ENCODE measurements at regions not wholly inside any gene's neighbourhood (a gene's known extent, or its start where the extent isn't known, plus 50 kb on each side); places are given as distances from the start of the nearest gene placed in this dataset.
"Not testable (repeated sequence)": the region's sequence is repeated elsewhere in the genome, so short reads cannot be mapped to it uniquely, and the experiment has no call there.

DNA sequence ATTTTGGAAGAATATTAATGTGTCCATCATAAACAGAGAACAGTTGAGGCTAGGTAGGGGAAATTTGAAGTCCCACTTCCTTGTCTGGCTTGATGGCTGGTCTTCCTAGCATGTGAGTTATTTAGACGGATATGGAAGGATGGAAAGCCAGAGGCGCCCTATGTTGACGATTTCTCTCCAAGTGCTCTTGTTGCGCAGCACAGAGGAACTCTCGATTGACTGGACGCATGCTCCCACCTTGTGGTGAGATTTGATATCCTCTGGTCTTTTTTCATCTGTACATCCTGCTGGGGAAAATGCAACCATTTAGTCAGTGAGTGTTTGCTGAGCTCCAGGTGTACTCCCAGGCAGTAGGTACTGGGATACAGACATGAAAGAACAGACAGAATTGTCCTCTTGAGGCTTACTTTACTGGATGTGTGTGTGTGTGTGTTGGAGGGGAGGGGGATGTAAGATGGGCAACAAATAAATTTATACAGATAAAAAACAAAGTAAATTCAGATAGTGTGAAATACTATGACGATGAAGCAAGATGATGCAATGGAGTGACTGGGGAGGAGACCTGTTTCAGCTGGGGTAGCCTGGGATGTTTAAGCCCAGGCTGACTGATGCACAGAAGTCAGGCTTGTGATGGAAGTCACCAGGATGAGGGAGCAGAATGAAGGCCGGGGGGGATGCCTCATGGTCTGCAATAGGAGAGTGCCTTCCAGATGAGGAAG, 137.2 kb downstream of the TRIM43 start:
- DNase-seq, result peak; percentile 21

- DNase-seq, result no peak
Observed at GRCh38 chr2:95729597-95729955, 137.8 kb downstream of the TRIM43 start.

- no peak for DNase-seq
Observed at GRCh38 chr2:95730813-95731212, 139.0 kb downstream of the TRIM43 start.

GRCh38 chr2:95734976-95735890, 143.4 kb downstream of the TRIM43 start:
- DNase-seq, result no peak

DNA sequence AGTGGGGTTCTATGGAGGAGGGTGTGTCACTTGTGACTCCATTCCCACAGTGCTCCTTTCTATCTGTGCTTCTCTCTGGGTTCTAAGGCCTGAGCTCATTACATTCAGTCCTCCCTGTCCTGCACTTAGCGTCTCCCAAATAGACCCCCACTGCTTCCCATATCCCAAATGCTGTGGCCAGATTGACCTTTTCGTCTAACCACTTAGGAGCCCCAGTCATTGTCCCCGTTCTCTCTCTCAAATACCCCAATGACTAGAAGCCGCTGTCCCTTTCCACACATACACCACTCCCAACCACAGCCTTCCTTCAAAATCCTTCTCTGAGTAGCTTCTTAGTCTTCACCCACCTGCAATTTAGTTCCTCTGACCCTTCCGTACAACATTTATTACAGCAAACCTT, 146.5 kb downstream of the TRIM43 start:
- DNase-seq, result no peak

DNA sequence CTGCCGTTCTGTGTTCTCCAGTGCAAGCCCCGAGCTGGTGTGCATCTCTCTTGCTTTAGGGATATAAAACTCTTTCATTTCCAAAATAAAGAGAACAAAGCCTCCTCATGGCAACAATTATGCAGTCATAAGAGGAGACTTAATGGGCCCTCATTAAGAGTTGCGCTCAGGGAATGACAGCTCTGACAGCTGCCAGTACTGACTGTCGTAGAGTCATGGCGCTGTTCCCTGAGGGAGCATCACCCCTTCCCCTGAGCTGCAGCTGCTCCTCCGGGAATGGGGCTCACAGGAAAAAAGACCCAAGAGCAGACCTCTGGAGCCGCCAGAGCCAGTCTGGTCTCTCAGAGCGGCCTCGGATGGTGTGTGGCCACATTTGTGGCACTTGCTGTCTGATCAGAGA, 160.3 kb downstream of the TRIM43 start:
- not testable (repeated sequence) for DNase-seq

DNA sequence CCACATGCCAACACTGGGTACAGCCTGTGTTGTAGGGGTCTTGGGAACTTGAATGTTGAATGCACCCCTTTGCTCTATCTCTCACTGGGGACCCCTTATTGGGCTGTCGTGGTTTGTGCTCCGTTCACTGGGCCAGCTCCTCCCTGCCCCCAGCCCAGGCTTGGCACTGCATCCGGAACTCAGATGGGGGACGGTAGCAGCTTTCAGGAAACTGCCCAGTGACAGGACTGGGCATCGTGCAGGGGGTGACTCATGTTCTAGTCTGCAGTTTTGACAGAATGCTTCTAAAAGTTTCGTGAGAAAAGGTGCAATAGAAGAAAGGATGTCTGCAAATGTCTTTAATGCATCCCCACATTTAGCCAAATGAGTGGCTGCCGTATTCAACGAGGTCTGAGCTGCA, 162.0 kb downstream of the TRIM43 start:
- DNase-seq, result not testable (repeated sequence)

DNA sequence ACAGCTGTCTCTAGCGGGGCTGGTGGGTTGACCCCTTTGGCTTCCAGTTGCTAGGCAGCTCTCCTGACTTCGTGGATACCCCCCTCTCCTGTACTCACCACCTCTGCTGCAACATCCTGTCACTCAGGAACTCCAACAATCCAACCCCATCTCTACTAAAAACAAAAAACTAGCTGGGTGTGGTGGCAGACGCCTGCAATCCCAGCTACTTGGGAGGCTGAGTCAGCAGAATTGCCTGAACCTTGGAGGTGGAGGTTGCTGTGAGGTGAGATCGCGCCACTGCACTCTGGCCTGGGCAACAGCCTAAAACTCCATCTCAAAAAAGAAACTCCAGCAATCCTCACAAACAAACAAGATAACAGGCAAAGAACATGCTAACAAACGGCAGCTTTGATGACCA, 162.4 kb downstream of the TRIM43 start:
- not testable (repeated sequence) for DNase-seq

- not testable (repeated sequence) for DNase-seq
Observed at GRCh38 chr2:95754819-95755563, 163.2 kb downstream of the TRIM43 start.

GRCh38 chr2:95755956-95756669, 164.3 kb downstream of the TRIM43 start:
- not testable (repeated sequence) for DNase-seq

- no peak for DNase-seq
Observed at GRCh38 chr2:95757988-95758387, 166.2 kb downstream of the TRIM43 start.

GRCh38 chr2:95759481-95760246, 167.9 kb downstream of the TRIM43 start:
- no peak for DNase-seq

GRCh38 chr2:95760806-95761525, 169.2 kb downstream of the TRIM43 start:
- DNase-seq, result no peak

DNA sequence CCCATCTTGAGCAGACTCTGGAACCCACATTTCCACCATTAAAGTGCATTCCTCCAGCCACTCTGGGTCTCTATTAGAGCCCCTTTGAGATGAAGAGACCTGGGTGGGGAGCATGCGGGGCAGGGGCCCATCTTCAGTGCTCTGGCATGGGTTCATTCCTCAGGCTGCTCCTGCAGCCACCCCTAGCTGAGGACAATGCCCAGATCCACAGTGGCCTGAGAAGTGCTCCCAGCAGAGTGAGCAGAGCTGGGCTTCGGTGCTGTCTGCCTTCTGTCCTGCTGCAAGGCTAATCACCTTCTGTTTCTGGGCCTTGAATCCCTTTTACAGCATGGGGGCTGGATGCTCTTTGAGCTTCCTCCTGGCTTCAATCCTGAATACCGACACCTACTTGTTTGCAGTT, 169.8 kb downstream of the TRIM43 start:
- DNase-seq, result no peak

- not testable (repeated sequence) for DNase-seq
Observed at GRCh38 chr2:95762023-95763021, 170.5 kb downstream of the TRIM43 start.

- not testable (repeated sequence) for DNase-seq
Observed at GRCh38 chr2:95763074-95763473, 171.3 kb downstream of the TRIM43 start.

DNA sequence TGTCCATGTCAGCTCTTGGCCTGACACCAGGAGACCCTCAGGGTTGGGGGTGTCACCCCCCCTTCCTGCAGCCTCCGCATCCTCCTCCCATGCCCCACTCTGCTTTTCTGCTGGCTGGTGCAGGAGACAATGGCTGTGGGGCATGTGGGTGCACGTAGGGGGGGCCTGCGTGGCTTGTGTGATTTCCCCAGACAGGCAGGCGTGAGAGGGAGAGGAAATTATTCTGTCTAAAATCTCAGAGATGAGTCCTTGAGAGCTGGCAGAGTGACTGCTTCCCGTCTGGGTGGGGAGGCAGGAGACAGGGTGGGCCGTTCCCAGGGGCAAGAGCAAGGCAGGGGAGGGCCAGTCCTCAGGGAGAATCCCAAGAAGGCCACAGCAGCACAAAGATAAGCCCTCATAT, 173.2 kb downstream of the TRIM43 start:
- not testable (repeated sequence) for DNase-seq

GRCh38 chr2:95765925-95766910, 174.4 kb downstream of the TRIM43 start:
- DNase-seq, result not testable (repeated sequence)
